NCI-H2029 (cell line): ENCODE measurements at regions not wholly inside any gene's neighbourhood (a gene's known extent, or its start where the extent isn't known, plus 50 kb on each side); places are given as distances from the start of the nearest gene placed in this dataset.

ENCODE experiments used
- DNase-seq: peaks from one replicate; lab custom pipeline; 2025; lab: John Stamatoyannopoulos, UW

- no peak for DNase-seq
Measured at GRCh38 chr2:217160103-217160743, 300.4 kb upstream of the TNP1 start.

- DNase-seq = no peak
Measured at GRCh38 chr2:217158928-217159327, 299.1 kb upstream of the TNP1 start.

DNA sequence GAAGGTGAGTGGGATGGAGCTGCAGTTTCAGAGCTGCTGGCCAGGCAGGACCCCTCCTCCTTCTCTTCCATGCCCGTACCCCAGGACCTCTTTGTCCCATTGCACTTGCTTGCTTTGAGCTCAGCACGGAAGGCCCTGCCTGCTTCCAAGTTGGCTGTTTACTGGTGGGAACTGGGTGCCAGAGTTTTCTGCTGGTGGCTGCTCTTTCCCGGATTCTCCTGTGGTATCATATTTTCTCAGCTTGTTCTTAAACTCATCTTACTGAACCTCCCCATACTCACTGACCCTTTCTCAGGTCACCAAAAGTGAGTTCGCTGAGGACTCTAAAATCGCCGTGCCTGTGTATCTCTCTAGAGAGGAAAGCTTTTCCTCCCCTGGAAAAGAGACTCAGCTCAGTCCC, 297.7 kb upstream of the TNP1 start:
- DNase-seq = no peak

GRCh38 chr2:217156801-217157200, 296.9 kb upstream of the TNP1 start:
- no peak for DNase-seq

DNA sequence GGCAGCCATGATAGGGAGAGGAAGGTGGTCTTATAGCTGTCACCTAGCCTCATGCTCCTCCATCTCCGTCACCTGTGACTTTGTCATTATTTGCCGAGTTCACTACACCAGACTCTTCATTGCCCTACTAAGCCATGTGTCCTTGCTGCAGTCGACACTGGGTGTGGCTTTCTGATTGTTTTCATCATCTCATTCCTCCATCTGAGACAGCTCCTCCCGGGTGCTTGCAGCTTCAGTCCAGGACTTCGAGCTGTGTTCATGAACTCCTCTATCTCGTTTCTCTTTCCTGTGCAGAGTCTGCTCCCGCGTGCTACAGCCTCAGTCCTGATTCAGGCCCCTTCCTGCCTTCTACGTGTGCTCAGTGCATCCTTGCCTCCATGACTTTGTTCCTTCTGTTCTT, 295.1 kb upstream of the TNP1 start:
- DNase-seq = no peak

- no peak for DNase-seq
Measured at GRCh38 chr2:217153510-217153909, 293.6 kb upstream of the TNP1 start.

GRCh38 chr2:217152831-217153230, 293.0 kb upstream of the TNP1 start:
- DNase-seq = no peak

DNA sequence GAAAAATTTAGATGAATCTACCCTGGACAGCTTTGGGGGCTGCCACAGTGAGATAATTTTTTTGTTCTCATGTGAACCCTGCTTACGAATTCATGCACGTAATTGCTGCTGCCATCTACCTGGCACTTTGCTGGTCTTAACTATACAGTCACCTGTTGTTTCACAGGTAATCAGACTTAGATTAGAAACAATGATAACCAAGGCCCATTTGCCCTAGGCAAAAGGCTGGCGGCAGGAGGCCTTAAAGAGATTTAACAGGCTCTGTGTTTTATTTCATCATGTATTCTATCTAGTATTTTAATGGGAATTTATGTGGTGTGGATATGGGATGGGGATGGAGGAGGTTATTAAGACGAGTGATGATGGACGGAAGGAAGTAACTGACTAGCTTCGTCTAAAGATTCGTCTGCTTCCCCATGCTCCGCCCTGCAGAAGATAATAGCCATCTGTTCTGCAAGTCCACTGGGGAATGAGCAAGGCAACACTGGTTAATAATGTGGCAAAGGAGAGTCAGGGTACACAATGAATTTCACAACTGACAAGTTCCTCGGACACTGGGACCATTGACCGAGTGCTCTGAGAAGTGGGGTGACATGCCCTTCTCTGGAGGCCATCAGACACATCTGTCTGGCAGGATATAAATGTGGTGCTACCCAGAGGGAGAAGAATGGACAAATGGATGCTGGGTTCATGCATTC, 291.8 kb upstream of the TNP1 start:
- DNase-seq = no peak

DNA sequence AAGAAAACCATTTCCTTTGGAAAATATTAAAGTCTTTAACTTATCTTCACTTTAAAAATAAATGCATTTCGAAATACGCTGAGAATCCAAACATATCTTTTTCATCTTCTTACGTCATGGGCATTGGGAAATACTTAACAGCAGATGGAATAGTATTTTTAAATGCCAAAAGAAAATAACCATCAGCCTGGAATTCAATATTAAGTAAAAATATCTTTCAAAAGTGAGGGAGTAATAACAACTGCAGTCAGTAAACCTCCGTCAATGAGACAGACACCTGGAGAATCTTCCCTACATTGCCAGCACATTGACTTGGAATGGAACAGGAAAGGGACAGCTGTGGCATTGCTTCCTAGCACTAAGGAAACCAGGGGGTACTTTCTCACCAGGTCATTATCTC, 290.4 kb upstream of the TNP1 start:
- DNase-seq = no peak

DNA sequence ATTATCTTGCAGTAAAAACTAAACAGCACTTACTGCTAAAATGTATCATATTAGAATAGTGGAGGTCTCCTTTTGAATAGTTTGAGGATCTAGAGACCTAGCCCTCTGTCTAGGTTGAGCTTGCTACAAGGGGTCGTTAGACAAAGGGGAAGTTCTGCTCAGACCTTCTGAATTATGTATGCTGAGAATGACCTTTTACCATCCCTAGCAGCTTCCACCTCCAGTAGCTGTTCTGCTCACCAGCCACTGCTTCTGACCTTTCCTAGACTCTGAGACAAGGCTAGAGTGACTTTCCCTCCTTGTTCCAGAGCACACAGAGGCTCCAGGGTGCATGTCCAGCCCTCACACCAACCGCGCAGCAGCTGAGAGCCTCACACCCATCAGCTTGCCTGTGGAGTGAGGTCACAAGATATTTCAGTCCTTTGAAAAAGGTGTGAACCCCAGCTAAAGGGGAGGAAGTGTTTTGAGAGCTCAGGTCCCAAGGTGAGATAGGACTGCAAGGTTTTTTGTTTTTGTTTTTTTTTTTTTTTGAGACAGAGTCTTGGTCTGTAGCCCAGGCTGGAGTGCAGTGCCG, 289.3 kb upstream of the TNP1 start:
- no peak for DNase-seq

- no peak for DNase-seq
Measured at GRCh38 chr2:217147818-217148217, 288.0 kb upstream of the TNP1 start.

DNA sequence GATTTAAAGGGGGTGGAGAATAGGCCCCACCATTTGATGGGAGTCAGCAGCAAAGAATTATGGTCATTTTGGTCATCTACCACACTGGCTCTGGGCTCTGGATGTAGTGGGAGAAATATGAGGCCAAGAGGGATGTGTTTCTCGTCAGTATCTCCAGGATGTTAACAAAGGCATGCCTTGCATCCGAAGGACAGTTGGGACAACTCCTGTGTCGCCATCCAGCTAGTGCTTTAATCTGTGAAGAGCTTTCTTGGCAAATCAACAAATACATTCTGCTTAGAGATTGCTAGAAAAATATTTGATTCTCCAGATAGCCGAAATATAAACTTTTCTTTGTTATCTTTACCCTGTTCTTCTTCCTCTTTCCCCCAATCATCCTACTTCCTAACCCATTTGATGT, 287.1 kb upstream of the TNP1 start:
- DNase-seq = no peak

GRCh38 chr2:217142649-217143266, 282.9 kb upstream of the TNP1 start:
- no peak for DNase-seq

GRCh38 chr2:217138284-217138683, 278.4 kb upstream of the TNP1 start:
- DNase-seq = no peak

- no peak for DNase-seq
Measured at GRCh38 chr2:217127744-217128143, 267.9 kb upstream of the TNP1 start.

GRCh38 chr2:217125014-217125413, 265.1 kb upstream of the TNP1 start:
- no peak for DNase-seq

DNA sequence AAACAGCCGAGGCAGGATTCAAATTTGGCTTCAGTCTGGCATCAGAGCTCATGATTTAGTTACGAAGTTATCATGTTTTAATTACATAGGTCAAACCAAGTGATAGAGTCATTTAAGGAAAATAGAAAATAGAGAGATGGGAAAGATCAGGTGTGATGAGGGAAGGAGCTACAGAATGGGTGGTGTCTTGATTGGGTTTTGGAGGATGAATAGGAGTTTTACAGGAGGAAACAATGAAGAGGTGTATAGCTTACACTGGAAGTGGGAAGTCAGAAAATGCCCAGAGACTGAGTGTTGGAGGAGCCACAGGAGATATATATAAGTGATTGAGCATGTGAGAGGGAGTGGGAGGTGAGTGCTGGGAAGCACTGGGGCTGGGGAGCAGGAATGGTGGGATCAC, 264.2 kb upstream of the TNP1 start:
- DNase-seq = no peak

GRCh38 chr2:217121565-217121964, 261.7 kb upstream of the TNP1 start:
- DNase-seq = no peak

DNA sequence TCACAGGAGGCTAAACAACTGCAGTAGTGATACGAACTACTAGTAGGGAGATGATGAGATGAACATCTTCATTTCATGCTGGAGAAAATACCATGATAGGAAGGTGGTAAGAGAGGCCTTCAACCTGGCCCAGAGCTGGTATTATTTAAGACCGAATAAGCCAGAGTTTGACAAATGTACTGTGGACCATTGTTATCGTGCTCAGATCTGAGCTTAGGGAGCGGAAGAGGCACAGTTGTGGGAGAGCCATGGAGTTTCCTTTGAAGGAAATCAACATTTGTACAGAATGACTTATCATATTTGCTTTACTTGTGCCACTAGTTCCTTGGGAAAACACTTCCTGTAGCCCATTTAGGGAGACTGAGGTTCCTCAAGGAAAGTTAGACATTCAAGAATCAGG, 260.6 kb upstream of the TNP1 start:
- no peak for DNase-seq

- no peak for DNase-seq
Measured at GRCh38 chr2:217118559-217119284, 258.9 kb upstream of the TNP1 start.

GRCh38 chr2:217117523-217117922, 257.7 kb upstream of the TNP1 start:
- no peak for DNase-seq

- no peak for DNase-seq
Measured at GRCh38 chr2:217116610-217117009, 256.7 kb upstream of the TNP1 start.

DNA sequence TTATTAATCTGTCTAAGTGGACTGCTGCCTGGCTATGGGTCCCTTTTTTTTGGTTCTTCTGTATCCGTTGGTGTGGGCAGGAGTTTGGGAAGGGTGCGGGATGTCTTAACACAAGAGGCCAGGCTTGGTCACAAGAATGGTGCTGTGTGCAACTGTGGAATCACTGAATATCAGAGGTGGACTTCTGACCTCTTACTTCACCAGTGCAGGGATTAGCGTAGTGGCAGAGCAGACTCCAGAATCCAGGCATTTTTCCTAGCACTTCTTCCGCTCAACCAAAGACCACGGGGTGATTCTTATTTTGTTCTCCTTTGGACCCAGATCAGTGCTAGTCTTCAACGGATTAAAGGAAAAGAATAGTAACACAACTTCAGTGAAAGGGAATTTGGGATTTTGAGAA, 254.3 kb upstream of the TNP1 start:
- DNase-seq = no peak
